ENCODE measurements at regions not wholly inside any gene's neighbourhood (a gene's known extent, or its start where the extent isn't known, plus 50 kb on each side); places are given as distances from the start of the nearest gene placed in this dataset.

- TF ChIP-seq, protein P1, sequence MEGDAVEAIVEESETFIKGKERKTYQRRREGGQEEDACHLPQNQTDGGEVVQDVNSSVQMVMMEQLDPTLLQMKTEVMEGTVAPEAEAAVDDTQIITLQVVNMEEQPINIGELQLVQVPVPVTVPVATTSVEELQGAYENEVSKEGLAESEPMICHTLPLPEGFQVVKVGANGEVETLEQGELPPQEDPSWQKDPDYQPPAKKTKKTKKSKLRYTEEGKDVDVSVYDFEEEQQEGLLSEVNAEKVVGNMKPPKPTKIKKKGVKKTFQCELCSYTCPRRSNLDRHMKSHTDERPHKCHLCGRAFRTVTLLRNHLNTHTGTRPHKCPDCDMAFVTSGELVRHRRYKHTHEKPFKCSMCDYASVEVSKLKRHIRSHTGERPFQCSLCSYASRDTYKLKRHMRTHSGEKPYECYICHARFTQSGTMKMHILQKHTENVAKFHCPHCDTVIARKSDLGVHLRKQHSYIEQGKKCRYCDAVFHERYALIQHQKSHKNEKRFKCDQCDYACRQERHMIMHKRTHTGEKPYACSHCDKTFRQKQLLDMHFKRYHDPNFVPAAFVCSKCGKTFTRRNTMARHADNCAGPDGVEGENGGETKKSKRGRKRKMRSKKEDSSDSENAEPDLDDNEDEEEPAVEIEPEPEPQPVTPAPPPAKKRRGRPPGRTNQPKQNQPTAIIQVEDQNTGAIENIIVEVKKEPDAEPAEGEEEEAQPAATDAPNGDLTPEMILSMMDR (IDR thresholded peaks at IDR 0.05): no peak
- no peak for TF ChIP-seq POLR2A (IDR thresholded peaks at IDR 0.05)
Observed at GRCh38 chr4:66225539-66225938, 555.2 kb upstream of the EPHA5 start.
